ENCODE measurements at regions not wholly inside any gene's neighbourhood (a gene's known extent, or its start where the extent isn't known, plus 50 kb on each side); places are given as distances from the start of the nearest gene placed in this dataset.

DNA sequence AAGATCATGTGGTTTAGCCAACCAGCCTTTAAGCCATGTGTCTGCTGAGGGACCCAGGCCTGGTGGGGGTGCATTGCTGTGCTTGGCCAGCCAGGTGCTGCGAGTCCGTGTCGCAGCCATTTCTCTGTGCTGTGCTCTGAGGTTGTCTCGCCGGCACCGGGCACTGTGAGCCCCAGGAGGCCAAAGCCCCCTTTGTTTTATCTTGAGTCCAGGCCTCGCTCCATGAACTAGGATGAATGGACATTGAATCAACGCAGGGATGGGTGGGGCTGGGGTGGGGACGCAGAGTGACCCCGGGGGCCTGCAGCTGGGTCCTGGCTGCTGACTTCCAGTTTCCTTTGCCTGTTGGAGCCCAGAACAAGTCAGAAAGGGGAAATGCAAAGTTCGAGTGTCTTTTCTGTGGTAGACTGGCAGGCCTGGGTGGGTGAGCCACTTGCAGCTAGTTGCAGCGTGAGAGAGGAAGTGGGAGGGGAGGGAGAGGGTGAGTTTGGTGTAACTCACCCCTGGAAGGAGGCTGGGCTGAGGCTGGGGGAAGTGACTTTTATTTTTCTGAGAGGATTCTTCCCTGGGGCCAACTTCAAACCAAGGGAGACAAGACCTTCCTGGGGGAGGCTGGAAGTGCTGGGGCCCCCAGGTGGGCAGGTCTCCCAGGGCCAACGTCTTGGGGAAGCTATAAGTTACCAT is 324.7 kb downstream of the SEC14L1 start:
- ChIA-PET CTCF (ENCODE audit: low intra/inter-chr PET ratio) (no interaction called here), POLR2A (interaction anchor here (0.6 to 1.6 kb wide), 2 partner anchors 12 to 500 kb away, joined by 3 to 5 read pairs; no protein-coding TSS in a partner anchor)
- Histone ChIP-seq H3K9me3 (replicated peaks; ENCODE audit: control insufficient read depth, insufficient read depth, low read depth, low read length) (no peaks in the 10 kb centered on the region), H3K27me3 (ENCODE audit: control insufficient read depth in 2 of 2, insufficient read depth in 2 of 2, low read length in 2 of 2) (no peaks in the 10 kb centered on the region), H3K9me1 (ENCODE audit: control insufficient read depth, insufficient read depth, low read length) (no peaks in the 10 kb centered on the region), H2AFZ (ENCODE audit: low read depth, low read length) (no peak overlapping the region), H3K4me3 (no peak overlapping the region), H3K27ac (ENCODE audit: extremely low read depth, low read depth, low read length) (peak overlapping the region; percentile 40; the same call in 2 of the 3 replicates), H3K79me2 (ENCODE audit: control insufficient read depth, insufficient read depth, low read length) (peaks cover 76% of the 10 kb centered on the region), H4K20me1 (replicated peaks; ENCODE audit: control insufficient read depth, insufficient read depth, low read length) (peaks cover 9% of the 10 kb centered on the region; the same call in 1 of the 2 replicates), H3K9ac (ENCODE audit: insufficient read depth in 1 of 2, low read depth in 2 of 2, low read length in 2 of 2) (peak overlapping the region in 1 of 2 experiments; percentile 79; a peak in 2 of 4 replicates), H3K36me3 (ENCODE audit: control insufficient read depth, insufficient read depth, low read length) (peaks cover 14% of the 10 kb centered on the region; the same call in 1 of the 3 replicates), H3K4me2 (ENCODE audit: insufficient read depth, low read length) (no peak overlapping the region; the same call in 1 of the 2 replicates), H3K4me1 (replicated peaks in 1 of 2; ENCODE audit: control insufficient read depth in 2 of 2, insufficient read depth in 2 of 2, low read length in 2 of 2) (peaks cover 21 to 37% of the 10 kb centered on the region in 2 experiments)
- in situ Hi-C loops (cut with MboI): no loop called here
- 54% methylated on average over 10 of the region's 13 CpGs for WGBS (ENCODE audit: insufficient coverage, low coverage, missing lambda C conversion rate)
- BruUV-seq (replicated peaks): no TSS peak
- ATAC-seq (peak; percentile 78), FAIRE-seq (no peak), DNase-seq (ENCODE audit: extremely low read depth in 1 of 4, low spot score in 3 of 4) (peak in 1 of 4 experiments; percentile 44)
- intact Hi-C loops (cut with micrococcal nuclease): no loop called here
- TF ChIP-seq BRD9 (IDR thresholded peaks at IDR 0.05; ENCODE audit: low read depth, partially characterized antibody): no peak
- peak; percentile 96 for TF ChIP-seq ZBTB17 (CRISPR knock-in tag; IDR thresholded peaks at IDR 0.05)
- TF ChIP-seq TEAD4 (IDR thresholded peaks at IDR 0.05; ENCODE audit: low read length): no peak
- TF ChIP-seq TEAD4 (CRISPR knock-in tag; IDR thresholded peaks at IDR 0.05; ENCODE audit: borderline replicate concordance): no peak
- no peak for TF ChIP-seq ARNT (IDR thresholded peaks at IDR 0.05)
- TF ChIP-seq MAZ (CRISPR knock-in tag; conservative IDR thresholded peaks at IDR 0.05 in 1 of 2, IDR thresholded peaks at IDR 0.05 in 1 of 2): peak in 1 of 2 experiments; percentile 69; a peak in 2 of 4 replicates
- TF ChIP-seq, protein P1, sequence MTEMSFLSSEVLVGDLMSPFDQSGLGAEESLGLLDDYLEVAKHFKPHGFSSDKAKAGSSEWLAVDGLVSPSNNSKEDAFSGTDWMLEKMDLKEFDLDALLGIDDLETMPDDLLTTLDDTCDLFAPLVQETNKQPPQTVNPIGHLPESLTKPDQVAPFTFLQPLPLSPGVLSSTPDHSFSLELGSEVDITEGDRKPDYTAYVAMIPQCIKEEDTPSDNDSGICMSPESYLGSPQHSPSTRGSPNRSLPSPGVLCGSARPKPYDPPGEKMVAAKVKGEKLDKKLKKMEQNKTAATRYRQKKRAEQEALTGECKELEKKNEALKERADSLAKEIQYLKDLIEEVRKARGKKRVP (CRISPR knock-in tag; IDR thresholded peaks at IDR 0.05): 0 out of 2 replicates have a peak, but pooled peaks have one; percentile 37
- 0 out of 2 replicates have a peak, but pooled peaks have one; percentile 13 for TF ChIP-seq GABPA (tag; conservative IDR thresholded peaks at IDR 0.05; ENCODE audit: low read depth)
- TF ChIP-seq GABPB1 (CRISPR knock-in tag; IDR thresholded peaks at IDR 0.05): 0 out of 2 replicates have a peak, but pooled peaks have one; percentile 27
- peak; percentile 94; the same call in 1 of the 2 replicates for TF ChIP-seq MYNN (IDR thresholded peaks at IDR 0.05)
- 0 out of 2 replicates have a peak, but pooled peaks have one; percentile 55 for TF ChIP-seq MYNN (CRISPR knock-in tag; IDR thresholded peaks at IDR 0.05)
- no peak for TF ChIP-seq ZNF146 (CRISPR knock-in tag; IDR thresholded peaks at IDR 0.05; ENCODE audit: unreplicated experiment)
- 0 out of 2 replicates have a peak, but pooled peaks have one; percentile 22 for TF ChIP-seq ZNF589 (CRISPR knock-in tag; IDR thresholded peaks at IDR 0.05; ENCODE audit: low read depth)
- TF ChIP-seq NR2F6 (CRISPR knock-in tag; IDR thresholded peaks at IDR 0.05): no peak
- TF ChIP-seq, protein P2, sequence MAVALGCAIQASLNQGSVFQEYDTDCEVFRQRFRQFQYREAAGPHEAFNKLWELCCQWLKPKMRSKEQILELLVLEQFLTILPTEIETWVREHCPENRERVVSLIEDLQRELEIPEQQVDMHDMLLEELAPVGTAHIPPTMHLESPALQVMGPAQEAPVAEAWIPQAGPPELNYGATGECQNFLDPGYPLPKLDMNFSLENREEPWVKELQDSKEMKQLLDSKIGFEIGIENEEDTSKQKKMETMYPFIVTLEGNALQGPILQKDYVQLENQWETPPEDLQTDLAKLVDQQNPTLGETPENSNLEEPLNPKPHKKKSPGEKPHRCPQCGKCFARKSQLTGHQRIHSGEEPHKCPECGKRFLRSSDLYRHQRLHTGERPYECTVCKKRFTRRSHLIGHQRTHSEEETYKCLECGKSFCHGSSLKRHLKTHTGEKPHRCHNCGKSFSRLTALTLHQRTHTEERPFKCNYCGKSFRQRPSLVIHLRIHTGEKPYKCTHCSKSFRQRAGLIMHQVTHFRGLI (CRISPR knock-in tag; IDR thresholded peaks at IDR 0.05): no peak
- no peak for TF ChIP-seq NFXL1 (CRISPR knock-in tag; IDR thresholded peaks at IDR 0.05)
- TF ChIP-seq ZBTB7A (IDR thresholded peaks at IDR 0.05; ENCODE audit: borderline replicate concordance, control insufficient read depth, low read depth, low read length): peak; percentile 45; the same call in 1 of the 2 replicates
- TF ChIP-seq CEBPG (CRISPR knock-in tag; IDR thresholded peaks at IDR 0.05): peak; percentile 87
- no peak for TF ChIP-seq CEBPG (tag; conservative IDR thresholded peaks at IDR 0.05 in 1 of 2, IDR thresholded peaks at IDR 0.05 in 1 of 2)
- TF ChIP-seq RBFOX2 (IDR thresholded peaks at IDR 0.05; ENCODE audit: low read depth, low read length): peak; percentile 5; the same call in 1 of the 2 replicates
